ENCODE measurements at regions not wholly inside any gene's neighbourhood (a gene's known extent, or its start where the extent isn't known, plus 50 kb on each side); places are given as distances from the start of the nearest gene placed in this dataset.

DNA sequence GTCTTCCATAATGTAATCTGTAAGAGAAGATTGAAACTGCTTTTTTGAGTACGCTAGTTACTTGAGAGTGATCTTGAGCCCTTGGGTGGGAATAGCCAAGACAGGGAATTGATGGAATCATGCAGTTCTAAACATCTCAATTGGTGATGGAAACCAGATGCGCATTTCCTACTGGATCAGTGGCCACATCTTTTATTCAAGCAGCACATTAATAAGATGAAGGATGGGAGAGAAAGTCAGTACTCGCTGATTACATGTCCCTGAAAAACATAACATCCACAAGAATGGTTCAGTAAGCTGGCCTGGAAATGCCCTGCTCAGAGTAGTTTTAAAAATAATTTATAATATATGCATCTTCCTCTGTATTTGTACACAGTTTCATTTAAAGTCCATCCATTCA is 833.8 kb downstream of the JRKL start:
- 71% methylated on average over 1 of the region's 3 CpGs for WGBS (ENCODE audit: insufficient coverage)
- no peaks in the 10 kb centered on the region for H3K9me3 ChIP-seq (replicated peaks in 1 of 2; ENCODE audit: control insufficient read depth in 1 of 2, insufficient read depth in 1 of 2, low read length in 2 of 2)
- no peak overlapping the region for H3K27ac Mint-ChIP-seq
- H3K9ac ChIP-seq (ENCODE audit: insufficient read depth, low read length, poor library complexity, severe bottlenecking): no peak overlapping the region
- H3K4me2 ChIP-seq (replicated peaks; ENCODE audit: extremely low read depth, low read length, poor library complexity, severe bottlenecking): no peak overlapping the region
- no peaks in the 10 kb centered on the region for H3K27me3 Mint-ChIP-seq (ENCODE audit: low read depth in 3 of 3)
- H3K27me3 ChIP-seq (ENCODE audit: control insufficient read depth in 2 of 2, insufficient read depth in 2 of 2, low read length in 2 of 2): no peaks in the 10 kb centered on the region
- H3K27ac ChIP-seq (ENCODE audit: low read depth in 1 of 2, low read length in 2 of 2): no peak overlapping the region
- no peaks in the 10 kb centered on the region for H3K4me1 Mint-ChIP-seq
- no peaks in the 10 kb centered on the region for H3K36me3 Mint-ChIP-seq
- intact Hi-C loops (cut with micrococcal nuclease): no loop called here
- H2AFZ ChIP-seq (ENCODE audit: insufficient read depth, low read depth, low read length, poor library complexity, severe bottlenecking): no peak overlapping the region
- no peaks in the 10 kb centered on the region for H3K36me3 ChIP-seq (replicated peaks in 1 of 2; ENCODE audit: control insufficient read depth in 1 of 2, insufficient read depth in 2 of 2, low read length in 2 of 2)
- H3K4me3 Mint-ChIP-seq: no peak overlapping the region
- DNase-seq: no peak
- H3K4me3 ChIP-seq (replicated peaks in 1 of 3; ENCODE audit: low read depth in 2 of 3, low read length in 3 of 3): no peak overlapping the region
- TF ChIP-seq, protein P1, sequence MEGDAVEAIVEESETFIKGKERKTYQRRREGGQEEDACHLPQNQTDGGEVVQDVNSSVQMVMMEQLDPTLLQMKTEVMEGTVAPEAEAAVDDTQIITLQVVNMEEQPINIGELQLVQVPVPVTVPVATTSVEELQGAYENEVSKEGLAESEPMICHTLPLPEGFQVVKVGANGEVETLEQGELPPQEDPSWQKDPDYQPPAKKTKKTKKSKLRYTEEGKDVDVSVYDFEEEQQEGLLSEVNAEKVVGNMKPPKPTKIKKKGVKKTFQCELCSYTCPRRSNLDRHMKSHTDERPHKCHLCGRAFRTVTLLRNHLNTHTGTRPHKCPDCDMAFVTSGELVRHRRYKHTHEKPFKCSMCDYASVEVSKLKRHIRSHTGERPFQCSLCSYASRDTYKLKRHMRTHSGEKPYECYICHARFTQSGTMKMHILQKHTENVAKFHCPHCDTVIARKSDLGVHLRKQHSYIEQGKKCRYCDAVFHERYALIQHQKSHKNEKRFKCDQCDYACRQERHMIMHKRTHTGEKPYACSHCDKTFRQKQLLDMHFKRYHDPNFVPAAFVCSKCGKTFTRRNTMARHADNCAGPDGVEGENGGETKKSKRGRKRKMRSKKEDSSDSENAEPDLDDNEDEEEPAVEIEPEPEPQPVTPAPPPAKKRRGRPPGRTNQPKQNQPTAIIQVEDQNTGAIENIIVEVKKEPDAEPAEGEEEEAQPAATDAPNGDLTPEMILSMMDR (IDR thresholded peaks at IDR 0.05): no peak
- no peaks in the 10 kb centered on the region for H3K4me1 ChIP-seq (ENCODE audit: control insufficient read depth in 1 of 2, insufficient read depth in 2 of 2, low read length in 2 of 2)
- H4K20me1 ChIP-seq (ENCODE audit: insufficient read depth, low read length): no peaks in the 10 kb centered on the region
- H3K79me2 ChIP-seq (ENCODE audit: insufficient read depth, low read length): no peaks in the 10 kb centered on the region
- H3K9me3 Mint-ChIP-seq: peaks cover 0 to 3% (median 0%) of the 10 kb centered on the region in 7 donors

DNA sequence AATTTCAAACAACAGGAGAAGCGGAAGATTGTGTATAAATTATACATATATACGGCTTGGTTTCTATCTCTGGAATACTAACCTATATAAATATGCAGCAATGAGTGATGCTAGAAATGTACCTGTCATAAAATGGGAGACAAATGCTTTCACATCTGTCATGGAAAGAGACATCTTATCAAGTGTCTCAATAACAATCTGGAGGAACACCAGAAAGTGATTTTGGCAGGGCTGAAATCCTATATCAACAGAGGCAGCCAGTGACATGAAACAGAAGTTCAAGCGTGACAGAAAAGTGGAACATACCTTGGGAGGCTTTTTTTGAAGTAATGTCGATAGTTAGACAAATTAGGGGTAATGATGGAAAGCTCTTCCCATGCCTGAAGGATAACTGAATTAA is 834.6 kb downstream of the JRKL start:
- no peaks in the 10 kb centered on the region for H3K36me3 Mint-ChIP-seq
- H3K4me1 Mint-ChIP-seq: no peaks in the 10 kb centered on the region
- peaks cover 0 to 3% (median 0%) of the 10 kb centered on the region in 7 donors for H3K9me3 Mint-ChIP-seq
- Histone ChIP-seq H3K4me2 (replicated peaks; ENCODE audit: extremely low read depth, low read length, poor library complexity, severe bottlenecking) (no peak overlapping the region), H3K9me3 (replicated peaks in 1 of 2; ENCODE audit: control insufficient read depth in 1 of 2, insufficient read depth in 1 of 2, low read length in 2 of 2) (no peaks in the 10 kb centered on the region), H3K4me1 (ENCODE audit: control insufficient read depth in 1 of 2, insufficient read depth in 2 of 2, low read length in 2 of 2) (no peaks in the 10 kb centered on the region), H3K36me3 (replicated peaks in 1 of 2; ENCODE audit: control insufficient read depth in 1 of 2, insufficient read depth in 2 of 2, low read length in 2 of 2) (no peaks in the 10 kb centered on the region), H3K27ac (ENCODE audit: low read depth in 1 of 2, low read length in 2 of 2) (no peak overlapping the region), H3K9ac (ENCODE audit: insufficient read depth, low read length, poor library complexity, severe bottlenecking) (no peak overlapping the region), H3K27me3 (ENCODE audit: control insufficient read depth in 2 of 2, insufficient read depth in 2 of 2, low read length in 2 of 2) (no peaks in the 10 kb centered on the region), H3K79me2 (ENCODE audit: insufficient read depth, low read length) (no peaks in the 10 kb centered on the region), H4K20me1 (ENCODE audit: insufficient read depth, low read length) (no peaks in the 10 kb centered on the region), H2AFZ (ENCODE audit: insufficient read depth, low read depth, low read length, poor library complexity, severe bottlenecking) (no peak overlapping the region), H3K4me3 (replicated peaks in 1 of 3; ENCODE audit: low read depth in 2 of 3, low read length in 3 of 3) (no peak overlapping the region)
- no peak overlapping the region for H3K4me3 Mint-ChIP-seq
- WGBS (ENCODE audit: insufficient coverage): 100% methylated on average over 1 of the region's 4 CpGs
- TF ChIP-seq, protein P1 (IDR thresholded peaks at IDR 0.05): no peak
- intact Hi-C loops (cut with micrococcal nuclease): no loop called here
- H3K27me3 Mint-ChIP-seq (ENCODE audit: low read depth in 3 of 3): no peaks in the 10 kb centered on the region
- DNase-seq: no peak
- no peak overlapping the region for H3K27ac Mint-ChIP-seq

Data from CD14-positive monocyte (primary cell).